ENCODE measurements at regions not wholly inside any gene's neighbourhood (a gene's known extent, or its start where the extent isn't known, plus 50 kb on each side); places are given as distances from the start of the nearest gene placed in this dataset.
"Not testable (repeated sequence)": the region's sequence is repeated elsewhere in the genome, so short reads cannot be mapped to it uniquely, and the experiment has no call there.

DNA sequence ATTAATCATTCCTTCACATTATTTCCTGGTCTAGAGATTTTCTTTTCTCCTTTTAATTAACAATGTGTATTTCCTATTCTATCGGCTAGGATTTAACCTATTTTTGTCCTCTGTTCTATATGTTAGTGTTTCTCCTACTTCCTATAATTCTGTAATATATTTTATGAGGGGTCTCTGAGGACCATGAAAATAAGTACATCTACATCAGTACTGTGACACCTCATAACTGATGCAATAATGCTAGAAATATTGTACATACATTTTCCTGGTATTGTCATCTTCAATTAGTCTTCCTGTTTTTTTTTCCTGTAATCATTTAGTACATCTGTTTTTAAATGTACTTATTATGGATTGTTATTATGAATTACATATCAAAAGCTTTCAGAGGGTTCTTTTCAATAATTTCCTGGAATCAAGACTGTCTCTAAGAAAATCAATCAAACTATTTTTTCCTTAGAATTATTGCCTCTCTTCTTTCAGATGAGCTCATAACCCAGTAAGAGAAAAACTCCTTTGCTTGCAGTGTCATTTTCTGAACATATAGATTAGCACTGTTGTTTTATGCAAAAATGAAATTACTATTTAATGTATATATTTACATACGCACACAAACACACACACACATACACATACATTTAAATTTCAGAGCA, 1004.3 kb downstream of the SLITRK5 start:
- H3K27ac ChIP-seq (ENCODE audit: low read depth in 2 of 2, low read length in 1 of 2): no peak overlapping the region
- no peaks in the 10 kb centered on the region for H3K36me3 ChIP-seq (ENCODE audit: control insufficient read depth in 2 of 2, insufficient read depth in 2 of 2, low read length in 1 of 2)
- no peaks in the 10 kb centered on the region for H3K27me3 ChIP-seq (ENCODE audit: control insufficient read depth in 1 of 2, insufficient read depth in 2 of 2, low read length in 2 of 2)
- no peaks in the 10 kb centered on the region for H3K9me3 ChIP-seq (ENCODE audit: control insufficient read depth in 2 of 2, insufficient read depth in 1 of 2, low read depth in 1 of 2, low read length in 1 of 2)
- 84% methylated on average over 2 of the region's 2 CpGs for WGBS, 2 donors
- H3K4me1 ChIP-seq (ENCODE audit: control insufficient read depth in 2 of 2, insufficient read depth in 2 of 2, low read length in 1 of 2): no peaks in the 10 kb centered on the region
- H3K4me3 ChIP-seq (ENCODE audit: low read depth in 1 of 2, low read length in 2 of 2): no peak overlapping the region

DNA sequence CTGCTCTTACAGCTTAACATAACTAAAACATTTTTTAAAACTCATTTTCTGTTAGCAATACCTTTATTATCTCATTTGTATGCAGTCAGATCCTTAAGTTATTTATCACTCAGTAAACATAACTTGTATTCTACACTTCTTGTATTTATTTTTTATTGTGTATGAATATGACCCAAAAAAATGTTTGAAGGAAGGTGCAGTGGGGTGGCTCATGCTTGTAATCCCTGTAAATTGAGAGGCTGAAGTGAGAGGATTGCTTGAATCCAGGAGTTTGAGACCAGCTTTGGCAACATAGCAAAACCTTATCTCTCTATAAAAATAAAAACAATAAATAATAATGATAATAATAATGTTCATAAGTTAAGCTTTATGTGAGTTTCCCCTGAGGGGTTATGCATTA, 1004.8 kb downstream of the SLITRK5 start:
- Histone ChIP-seq H3K4me3 (ENCODE audit: low read depth in 1 of 2, low read length in 2 of 2) (no peak overlapping the region), H3K9me3 (ENCODE audit: control insufficient read depth in 2 of 2, insufficient read depth in 1 of 2, low read depth in 1 of 2, low read length in 1 of 2) (no peaks in the 10 kb centered on the region), H3K36me3 (ENCODE audit: control insufficient read depth in 2 of 2, insufficient read depth in 2 of 2, low read length in 1 of 2) (no peaks in the 10 kb centered on the region)

DNA sequence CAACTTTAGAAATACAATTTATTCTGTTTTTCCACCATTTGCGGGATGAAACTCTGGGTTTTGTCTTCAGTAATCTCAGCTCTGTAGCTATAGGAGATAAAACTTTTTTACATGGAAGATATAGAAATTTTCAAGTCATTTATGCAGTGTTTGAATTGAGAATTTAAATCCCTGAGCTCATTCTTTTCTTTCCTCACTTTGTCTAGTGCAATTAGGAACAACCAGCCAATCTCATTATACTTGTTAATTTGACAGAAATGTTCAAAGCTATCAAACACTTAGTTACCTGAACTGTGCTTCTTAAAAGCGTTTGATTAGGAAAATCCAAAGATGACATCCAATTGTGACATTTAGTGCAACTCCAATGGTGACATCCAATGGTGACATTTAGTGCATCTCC, 1014.3 kb downstream of the SLITRK5 start:
- no peaks in the 10 kb centered on the region for H3K27me3 ChIP-seq (ENCODE audit: control insufficient read depth in 1 of 2, insufficient read depth in 2 of 2, low read length in 2 of 2)
- no peaks in the 10 kb centered on the region for H3K4me1 ChIP-seq (ENCODE audit: control insufficient read depth in 2 of 2, insufficient read depth in 2 of 2, low read length in 1 of 2)
- H3K27ac ChIP-seq (ENCODE audit: low read depth in 2 of 2, low read length in 1 of 2): no peak overlapping the region
- WGBS, 2 donors: 85 to 91% methylated on average over 2 of the region's 2 CpGs
- no peaks in the 10 kb centered on the region for H3K36me3 ChIP-seq (ENCODE audit: control insufficient read depth in 2 of 2, insufficient read depth in 2 of 2, low read length in 1 of 2)
- H3K9me3 ChIP-seq (ENCODE audit: control insufficient read depth in 2 of 2, insufficient read depth in 1 of 2, low read depth in 1 of 2, low read length in 1 of 2): no peaks in the 10 kb centered on the region
- H3K4me3 ChIP-seq (ENCODE audit: low read depth in 1 of 2, low read length in 2 of 2): no peak overlapping the region

More for the DNA sequence above, 1004.8 kb downstream of the SLITRK5 start:
- no peak overlapping the region for H3K27ac ChIP-seq (ENCODE audit: low read depth in 2 of 2, low read length in 1 of 2)
- H3K27me3 ChIP-seq (ENCODE audit: control insufficient read depth in 1 of 2, insufficient read depth in 2 of 2, low read length in 2 of 2): no peaks in the 10 kb centered on the region
- no peaks in the 10 kb centered on the region for H3K4me1 ChIP-seq (ENCODE audit: control insufficient read depth in 2 of 2, insufficient read depth in 2 of 2, low read length in 1 of 2)

GRCh38 chr13:88701551-88701950, 1030.4 kb downstream of the SLITRK5 start:
- Histone ChIP-seq H3K4me3 (ENCODE audit: low read depth in 1 of 2, low read length in 2 of 2) (no peak overlapping the region), H3K27ac (ENCODE audit: low read depth in 2 of 2, low read length in 1 of 2) (no peak overlapping the region), H3K27me3 (ENCODE audit: control insufficient read depth in 1 of 2, insufficient read depth in 2 of 2, low read length in 2 of 2) (no peaks in the 10 kb centered on the region), H3K9me3 (ENCODE audit: control insufficient read depth in 2 of 2, insufficient read depth in 1 of 2, low read depth in 1 of 2, low read length in 1 of 2) (no peaks in the 10 kb centered on the region), H3K36me3 (ENCODE audit: control insufficient read depth in 2 of 2, insufficient read depth in 2 of 2, low read length in 1 of 2) (no peaks in the 10 kb centered on the region), H3K4me1 (ENCODE audit: control insufficient read depth in 2 of 2, insufficient read depth in 2 of 2, low read length in 1 of 2) (no peaks in the 10 kb centered on the region)

GRCh38 chr13:88704600-88705275, 1033.6 kb downstream of the SLITRK5 start:
- H3K27ac ChIP-seq (ENCODE audit: low read depth in 2 of 2, low read length in 1 of 2): no peak overlapping the region
- no peaks in the 10 kb centered on the region for H3K36me3 ChIP-seq (ENCODE audit: control insufficient read depth in 2 of 2, insufficient read depth in 2 of 2, low read length in 1 of 2)
- WGBS, 2 donors: 29 to 32% methylated on average over 7 of the region's 7 CpGs
- peak overlapping the region in 1 of 2 donors; percentile 34 for H3K4me3 ChIP-seq (ENCODE audit: low read depth in 1 of 2, low read length in 2 of 2)
- no peaks in the 10 kb centered on the region for H3K27me3 ChIP-seq (ENCODE audit: control insufficient read depth in 1 of 2, insufficient read depth in 2 of 2, low read length in 2 of 2)
- H3K9me3 ChIP-seq (ENCODE audit: control insufficient read depth in 2 of 2, insufficient read depth in 1 of 2, low read depth in 1 of 2, low read length in 1 of 2): no peaks in the 10 kb centered on the region
- H3K4me1 ChIP-seq (ENCODE audit: control insufficient read depth in 2 of 2, insufficient read depth in 2 of 2, low read length in 1 of 2): no peaks in the 10 kb centered on the region

GRCh38 chr13:88707646-88708045, 1036.5 kb downstream of the SLITRK5 start:
- Histone ChIP-seq H3K4me1 (ENCODE audit: control insufficient read depth in 2 of 2, insufficient read depth in 2 of 2, low read length in 1 of 2) (no peaks in the 10 kb centered on the region), H3K9me3 (ENCODE audit: control insufficient read depth in 2 of 2, insufficient read depth in 1 of 2, low read depth in 1 of 2, low read length in 1 of 2) (no peaks in the 10 kb centered on the region), H3K36me3 (ENCODE audit: control insufficient read depth in 2 of 2, insufficient read depth in 2 of 2, low read length in 1 of 2) (no peaks in the 10 kb centered on the region), H3K4me3 (ENCODE audit: low read depth in 1 of 2, low read length in 2 of 2) (no peak overlapping the region), H3K27me3 (ENCODE audit: control insufficient read depth in 1 of 2, insufficient read depth in 2 of 2, low read length in 2 of 2) (no peaks in the 10 kb centered on the region), H3K27ac (ENCODE audit: low read depth in 2 of 2, low read length in 1 of 2) (no peak overlapping the region)

DNA sequence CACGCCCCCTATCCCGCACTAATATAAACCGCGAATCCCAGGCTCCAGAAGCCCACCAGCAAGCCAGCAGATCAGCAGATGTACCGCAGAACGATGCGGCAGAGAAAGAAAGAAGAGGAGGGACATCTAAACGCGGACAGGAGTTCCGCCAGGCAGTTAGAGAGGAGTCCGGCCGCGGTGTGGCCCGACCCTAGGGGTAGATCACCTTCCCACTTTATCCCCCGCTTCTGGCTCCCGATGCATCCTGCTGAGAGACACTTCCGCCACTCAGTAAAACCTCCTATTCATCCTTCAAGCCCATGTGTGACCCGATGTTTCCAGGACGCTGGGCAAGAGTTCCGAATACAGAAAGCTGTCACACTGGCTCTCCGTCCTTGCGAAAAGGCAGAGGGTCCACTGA, 1046.8 kb downstream of the SLITRK5 start:
- WGBS, 2 donors: 94% methylated on average over 22 of the region's 22 CpGs
- Histone ChIP-seq H3K4me1 (ENCODE audit: control insufficient read depth in 2 of 2, insufficient read depth in 2 of 2, low read length in 1 of 2) (no peaks in the 10 kb centered on the region), H3K27ac (ENCODE audit: low read depth in 2 of 2, low read length in 1 of 2) (no peak overlapping the region), H3K9me3 (ENCODE audit: control insufficient read depth in 2 of 2, insufficient read depth in 1 of 2, low read depth in 1 of 2, low read length in 1 of 2) (peaks cover 0 to 3% of the 10 kb centered on the region in 2 donors), H3K4me3 (ENCODE audit: low read depth in 1 of 2, low read length in 2 of 2) (no peak overlapping the region), H3K27me3 (ENCODE audit: control insufficient read depth in 1 of 2, insufficient read depth in 2 of 2, low read length in 2 of 2) (no peaks in the 10 kb centered on the region), H3K36me3 (ENCODE audit: control insufficient read depth in 2 of 2, insufficient read depth in 2 of 2, low read length in 1 of 2) (no peaks in the 10 kb centered on the region)

- WGBS, 2 donors: 74 to 79% methylated on average over 1 of the region's 1 CpG
Observed at GRCh38 chr13:88718781-88719180, 1047.6 kb downstream of the SLITRK5 start.

DNA sequence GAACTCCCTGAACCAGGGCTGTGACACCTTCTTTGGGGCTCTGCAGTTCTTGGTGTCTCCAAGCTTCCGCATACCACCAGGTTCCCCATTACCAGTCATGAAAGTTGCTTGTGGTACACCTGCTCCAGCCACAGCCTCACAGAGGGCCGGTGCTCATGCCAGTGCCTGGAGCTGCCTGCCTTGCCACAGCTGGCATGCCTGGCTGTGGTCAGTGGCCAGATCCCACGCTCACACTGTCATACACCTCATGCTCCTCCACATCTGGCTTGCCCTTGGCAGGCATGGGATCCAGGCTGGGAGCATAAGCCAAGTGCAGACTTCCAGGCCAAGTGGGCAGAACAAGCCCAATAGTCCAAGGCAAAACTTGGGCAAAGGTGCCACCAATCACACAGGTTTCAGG, 1054.9 kb downstream of the SLITRK5 start:
- Histone ChIP-seq H3K9me3 (ENCODE audit: control insufficient read depth in 2 of 2, insufficient read depth in 1 of 2, low read depth in 1 of 2, low read length in 1 of 2) (peaks cover 8 to 10% of the 10 kb centered on the region in 2 donors), H3K36me3 (ENCODE audit: control insufficient read depth in 2 of 2, insufficient read depth in 2 of 2, low read length in 1 of 2) (no peaks in the 10 kb centered on the region), H3K27me3 (ENCODE audit: control insufficient read depth in 1 of 2, insufficient read depth in 2 of 2, low read length in 2 of 2) (no peaks in the 10 kb centered on the region), H3K4me1 (ENCODE audit: control insufficient read depth in 2 of 2, insufficient read depth in 2 of 2, low read length in 1 of 2) (no peaks in the 10 kb centered on the region), H3K27ac (ENCODE audit: low read depth in 2 of 2, low read length in 1 of 2) (no peak overlapping the region), H3K4me3 (ENCODE audit: low read depth in 1 of 2, low read length in 2 of 2) (no peak overlapping the region)
- WGBS, 2 donors: 80 to 85% methylated on average over 3 of the region's 3 CpGs

More at GRCh38 chr13:88718781-88719180, 1047.6 kb downstream of the SLITRK5 start:
- H3K36me3 ChIP-seq (ENCODE audit: control insufficient read depth in 2 of 2, insufficient read depth in 2 of 2, low read length in 1 of 2): no peaks in the 10 kb centered on the region
- H3K4me3 ChIP-seq (ENCODE audit: low read depth in 1 of 2, low read length in 2 of 2): no peak overlapping the region
- no peaks in the 10 kb centered on the region for H3K4me1 ChIP-seq (ENCODE audit: control insufficient read depth in 2 of 2, insufficient read depth in 2 of 2, low read length in 1 of 2)
- no peak overlapping the region for H3K27ac ChIP-seq (ENCODE audit: low read depth in 2 of 2, low read length in 1 of 2)
- no peaks in the 10 kb centered on the region for H3K27me3 ChIP-seq (ENCODE audit: control insufficient read depth in 1 of 2, insufficient read depth in 2 of 2, low read length in 2 of 2)
- H3K9me3 ChIP-seq (ENCODE audit: control insufficient read depth in 2 of 2, insufficient read depth in 1 of 2, low read depth in 1 of 2, low read length in 1 of 2): peaks cover 0 to 3% of the 10 kb centered on the region in 2 donors

DNA sequence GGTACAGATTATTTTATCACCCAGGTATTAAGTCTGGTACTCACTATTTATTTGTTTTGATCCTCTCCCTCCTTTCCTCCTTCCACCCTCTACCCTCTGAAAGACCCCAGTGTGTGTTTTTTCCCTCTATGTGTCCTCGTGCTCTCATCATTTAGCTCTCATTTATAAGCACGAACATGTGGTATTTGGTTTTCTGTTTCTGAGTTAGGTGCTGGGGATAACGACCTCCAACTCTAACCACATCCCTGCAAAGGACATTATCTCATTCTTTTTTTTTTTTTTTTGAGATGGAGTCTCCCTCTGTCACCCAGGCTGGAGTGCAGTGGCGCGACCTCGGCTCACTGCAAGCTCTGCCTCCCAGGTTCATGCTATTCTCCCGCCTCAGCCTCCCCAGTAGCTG, 1056.1 kb downstream of the SLITRK5 start:
- not testable (repeated sequence) for H3K4me3 ChIP-seq (ENCODE audit: low read depth in 1 of 2, low read length in 2 of 2); H3K27ac ChIP-seq (ENCODE audit: low read depth in 2 of 2, low read length in 1 of 2); H3K36me3 ChIP-seq (ENCODE audit: control insufficient read depth in 2 of 2, insufficient read depth in 2 of 2, low read length in 1 of 2); H3K4me1 ChIP-seq (ENCODE audit: control insufficient read depth in 2 of 2, insufficient read depth in 2 of 2, low read length in 1 of 2); H3K27me3 ChIP-seq (ENCODE audit: control insufficient read depth in 1 of 2, insufficient read depth in 2 of 2, low read length in 2 of 2)
- WGBS, 2 donors: 84 to 86% methylated on average over 7 of the region's 7 CpGs
- H3K9me3 ChIP-seq (ENCODE audit: control insufficient read depth in 2 of 2, insufficient read depth in 1 of 2, low read depth in 1 of 2, low read length in 1 of 2): peaks cover 8 to 10% of the 10 kb centered on the region in 2 donors

All from esophagus (tissue), 2 donors.